Bronchial epithelial cell (primary cell): ENCODE measurements at regions not wholly inside any gene's neighbourhood (a gene's known extent, or its start where the extent isn't known, plus 50 kb on each side); places are given as distances from the start of the nearest gene placed in this dataset.

ENCODE experiments used
- DNase-seq: peaks from one replicate; pipeline ENCODE4 v3.0.0-alpha.2; 2010; ENCODE audit warnings: low read depth
- FAIRE-seq: peaks from 2 replicates; lab custom pipeline; 2011; peaks lifted over from hg19 to GRCh38; lab: Jason Lieb, UNC
- H3K27me3 ChIP-seq: 2 replicates; pipeline ENCODE4 v1.5.1; 2011; ENCODE audit warnings: low read length; ENCODE audit not compliant: control insufficient read depth, insufficient read depth
- H3K36me3 ChIP-seq: 2 replicates; pipeline ENCODE4 v1.5.1; 2011; ENCODE audit warnings: low read length; ENCODE audit not compliant: control insufficient read depth, insufficient read depth
- H3K4me3 ChIP-seq: 2 replicates; pipeline ENCODE4 v1.5.1; 2011; ENCODE audit warnings: mild to moderate bottlenecking, low read depth, low read length, control low read depth
- TF ChIP-seq, protein P1 (sequence below): IDR thresholded peaks from 2 replicates; pipeline ENCODE4 v1.5.1; 2011; ENCODE audit warnings: mild to moderate bottlenecking, moderate library complexity, low read length, control low read depth, inconsistent platforms; ENCODE audit not compliant: insufficient read depth, severe bottlenecking

DNA sequence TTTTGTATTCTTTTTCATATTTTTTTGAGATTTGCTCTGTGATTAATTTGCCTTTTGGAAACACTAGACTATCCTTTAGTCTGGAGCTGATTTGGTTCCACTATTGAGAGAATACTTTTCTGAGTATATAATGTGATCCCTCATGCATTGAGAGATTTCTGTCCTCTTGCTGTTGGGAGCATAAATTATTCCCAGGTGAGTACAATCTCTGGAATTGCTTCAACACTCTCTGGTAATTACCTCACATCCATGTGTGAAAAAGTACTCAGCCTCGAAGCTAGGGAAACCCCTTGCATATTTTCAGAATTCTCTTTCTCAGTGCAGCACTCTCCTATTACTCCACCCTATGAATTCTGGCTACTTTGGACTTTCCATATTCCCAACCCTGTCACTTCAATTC, 550.0 kb downstream of the RAPGEF2 start:
- Histone ChIP-seq H3K36me3 (no peaks in the 10 kb centered on the region), H3K27me3 (no peaks in the 10 kb centered on the region), H3K4me3 (no peak overlapping the region)
- TF ChIP-seq, protein P1, sequence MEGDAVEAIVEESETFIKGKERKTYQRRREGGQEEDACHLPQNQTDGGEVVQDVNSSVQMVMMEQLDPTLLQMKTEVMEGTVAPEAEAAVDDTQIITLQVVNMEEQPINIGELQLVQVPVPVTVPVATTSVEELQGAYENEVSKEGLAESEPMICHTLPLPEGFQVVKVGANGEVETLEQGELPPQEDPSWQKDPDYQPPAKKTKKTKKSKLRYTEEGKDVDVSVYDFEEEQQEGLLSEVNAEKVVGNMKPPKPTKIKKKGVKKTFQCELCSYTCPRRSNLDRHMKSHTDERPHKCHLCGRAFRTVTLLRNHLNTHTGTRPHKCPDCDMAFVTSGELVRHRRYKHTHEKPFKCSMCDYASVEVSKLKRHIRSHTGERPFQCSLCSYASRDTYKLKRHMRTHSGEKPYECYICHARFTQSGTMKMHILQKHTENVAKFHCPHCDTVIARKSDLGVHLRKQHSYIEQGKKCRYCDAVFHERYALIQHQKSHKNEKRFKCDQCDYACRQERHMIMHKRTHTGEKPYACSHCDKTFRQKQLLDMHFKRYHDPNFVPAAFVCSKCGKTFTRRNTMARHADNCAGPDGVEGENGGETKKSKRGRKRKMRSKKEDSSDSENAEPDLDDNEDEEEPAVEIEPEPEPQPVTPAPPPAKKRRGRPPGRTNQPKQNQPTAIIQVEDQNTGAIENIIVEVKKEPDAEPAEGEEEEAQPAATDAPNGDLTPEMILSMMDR: no peak
- FAIRE-seq: no peak
- no peak for DNase-seq

DNA sequence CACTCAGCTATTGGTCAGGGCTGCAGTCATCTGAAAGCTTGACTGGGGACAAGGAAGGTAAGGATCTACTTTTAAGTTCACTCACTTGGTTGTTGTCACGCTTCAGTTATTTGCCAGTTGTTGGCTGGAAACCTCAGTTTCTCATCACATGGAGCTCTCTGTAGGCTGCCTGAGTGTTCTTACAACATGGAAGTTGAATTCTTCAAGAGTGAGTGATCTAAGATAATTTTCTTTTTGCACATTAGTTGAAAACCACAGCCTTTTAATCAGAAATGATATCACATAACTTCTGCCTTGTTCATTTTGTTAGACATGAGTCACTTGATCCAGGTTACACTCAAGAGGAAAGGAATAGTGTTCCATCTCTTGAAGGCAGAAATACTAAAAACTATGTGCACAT, 552.7 kb downstream of the RAPGEF2 start:
- TF ChIP-seq, protein P1: no peak
- DNase-seq (peak; percentile 89), FAIRE-seq (no peak)
- no peaks in the 10 kb centered on the region for H3K27me3 ChIP-seq
- H3K4me3 ChIP-seq: no peak overlapping the region
- no peaks in the 10 kb centered on the region for H3K36me3 ChIP-seq

DNA sequence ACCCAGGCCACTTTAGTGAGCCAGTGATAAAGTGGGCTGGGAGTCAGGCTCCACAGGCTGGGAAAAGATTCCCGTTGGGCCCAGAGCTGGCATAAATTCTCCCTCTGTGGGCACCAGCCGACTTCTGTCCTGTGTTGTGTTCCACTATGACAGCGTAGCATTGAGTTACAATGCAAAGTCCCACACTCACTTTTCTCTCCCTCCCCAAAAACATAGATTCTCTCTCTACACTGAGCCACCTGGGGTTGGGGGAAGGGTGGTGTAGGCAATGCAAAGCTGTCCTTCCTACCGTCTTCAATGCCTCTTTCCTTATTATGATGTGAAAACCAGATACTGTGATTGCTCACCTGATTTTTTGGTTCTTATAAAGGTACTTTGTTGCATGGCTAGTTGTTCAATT, 566.2 kb downstream of the RAPGEF2 start:
- TF ChIP-seq, protein P1: no peak
- H3K27me3 ChIP-seq: no peaks in the 10 kb centered on the region
- H3K36me3 ChIP-seq: no peaks in the 10 kb centered on the region
- FAIRE-seq: no peak
- H3K4me3 ChIP-seq: no peak overlapping the region
- DNase-seq: no peak

DNA sequence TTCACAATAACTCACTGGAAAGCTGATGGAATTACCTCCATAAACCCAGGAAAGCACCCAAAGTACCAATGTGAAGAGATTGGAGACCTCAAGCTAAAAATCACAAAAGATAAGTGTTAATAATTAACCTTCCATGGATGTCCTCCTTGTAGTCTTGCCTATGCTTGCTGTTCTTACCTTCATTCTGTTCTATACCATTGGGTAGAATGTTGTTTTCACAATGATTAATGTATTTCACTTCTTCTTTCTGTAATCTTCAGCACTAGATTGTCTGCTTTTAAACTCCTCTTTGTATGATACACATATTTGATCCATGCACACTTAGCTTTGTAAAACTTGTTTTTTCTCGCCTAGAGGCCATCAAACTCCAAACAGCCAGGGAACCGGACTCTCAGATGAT, 570.3 kb downstream of the RAPGEF2 start:
- FAIRE-seq: no peak
- Histone ChIP-seq H3K4me3 (no peak overlapping the region), H3K36me3 (no peaks in the 10 kb centered on the region), H3K27me3 (no peaks in the 10 kb centered on the region)
- no peak for DNase-seq
- TF ChIP-seq, protein P1: no peak

DNA sequence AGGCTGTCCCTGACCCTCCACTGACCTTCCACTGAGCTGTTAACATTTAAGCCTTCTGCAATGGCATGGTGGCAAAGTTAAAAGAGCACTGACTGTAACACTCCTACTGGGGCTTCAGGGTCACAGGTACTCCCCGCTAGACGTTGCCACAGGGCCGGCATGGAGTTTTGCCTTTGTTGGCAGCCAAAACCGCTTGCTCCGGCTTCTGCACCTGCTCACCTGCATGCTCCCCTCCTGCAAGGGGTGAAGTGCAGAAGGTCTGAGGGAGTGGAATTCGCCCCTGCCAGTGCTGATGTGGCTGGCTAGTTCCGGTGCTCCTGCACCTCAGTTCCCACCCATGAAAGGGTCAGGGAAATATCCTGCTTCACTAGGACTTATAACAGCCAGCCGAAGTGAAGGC, 571.4 kb downstream of the RAPGEF2 start:
- DNase-seq (no peak), FAIRE-seq (no peak)
- H3K36me3 ChIP-seq: no peaks in the 10 kb centered on the region
- no peak overlapping the region for H3K4me3 ChIP-seq
- H3K27me3 ChIP-seq: no peaks in the 10 kb centered on the region
- TF ChIP-seq, protein P1: no peak

DNA sequence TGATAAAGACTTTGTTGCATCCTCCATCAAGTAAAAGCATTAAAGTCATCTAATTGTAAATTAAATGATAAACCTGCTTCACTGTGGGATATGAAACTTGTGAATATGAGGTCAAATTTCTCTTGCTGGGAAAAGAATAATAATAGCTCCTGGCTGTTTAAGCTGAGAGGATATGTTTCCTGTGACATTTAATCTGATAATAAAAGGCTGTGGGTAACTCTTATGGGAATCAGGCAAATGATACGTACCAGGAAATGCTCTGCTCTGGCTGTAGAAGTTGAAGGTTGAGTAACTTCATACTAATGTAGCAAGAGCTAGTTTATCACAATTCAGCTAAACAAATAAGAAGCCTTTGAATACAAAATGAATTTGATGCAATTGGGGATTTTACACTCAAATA, 574.6 kb downstream of the RAPGEF2 start:
- peak; percentile 38 for DNase-seq
- FAIRE-seq: no peak
- no peak overlapping the region for H3K4me3 ChIP-seq
- no peaks in the 10 kb centered on the region for H3K36me3 ChIP-seq
- TF ChIP-seq, protein P1: no peak
- no peaks in the 10 kb centered on the region for H3K27me3 ChIP-seq
